ENCODE measurements at regions not wholly inside any gene's neighbourhood (a gene's known extent, or its start where the extent isn't known, plus 50 kb on each side); places are given as distances from the start of the nearest gene placed in this dataset.

GRCh38 chr20:39857187-39857586 lies 831.8 kb downstream of the MAFB start:
- Histone ChIP-seq H3K27ac (replicated peaks) (no peak overlapping the region), H3K27me3 (ENCODE audit: insufficient read depth, poor library complexity, severe bottlenecking) (peaks cover 3% of the 10 kb centered on the region), H3K4me3 (replicated peaks; ENCODE audit: insufficient read depth, low read length) (no peak overlapping the region)
- DNase-seq (ENCODE audit: low read depth in 1 of 2, low spot score in 1 of 2), result no peak
- no peak for TF ChIP-seq POLR2AphosphoS5 (IDR thresholded peaks at IDR 0.05; ENCODE audit: low read depth)
- no peak for TF ChIP-seq SPI1 (IDR thresholded peaks at IDR 0.05; ENCODE audit: borderline replicate concordance, low read depth)
- no peak for TF ChIP-seq REST (IDR thresholded peaks at IDR 0.05; ENCODE audit: insufficient replicate concordance, low read depth)
- no peak for TF ChIP-seq CTCF (IDR thresholded peaks at IDR 0.05; ENCODE audit: insufficient read depth, low read length)

- no peak for TF ChIP-seq POLR2AphosphoS5 (IDR thresholded peaks at IDR 0.05; ENCODE audit: low read depth)
- no peak for TF ChIP-seq REST (IDR thresholded peaks at IDR 0.05; ENCODE audit: insufficient replicate concordance, low read depth)
- TF ChIP-seq GABPA (IDR thresholded peaks at IDR 0.05; ENCODE audit: low read depth), result no peak
- no peak for TF ChIP-seq CTCF (IDR thresholded peaks at IDR 0.05; ENCODE audit: insufficient read depth, low read length)
- TF ChIP-seq SPI1 (IDR thresholded peaks at IDR 0.05; ENCODE audit: borderline replicate concordance, low read depth), result no peak
- Histone ChIP-seq H3K27ac (replicated peaks) (no peak overlapping the region), H3K27me3 (ENCODE audit: insufficient read depth, poor library complexity, severe bottlenecking) (peaks cover 3% of the 10 kb centered on the region), H3K4me3 (replicated peaks; ENCODE audit: insufficient read depth, low read length) (no peak overlapping the region)
- no peak for DNase-seq (ENCODE audit: low read depth in 1 of 2, low spot score in 1 of 2)
These were observed 833.2 kb downstream of the MAFB start for GRCh38 chr20:39855799-39856198.

GRCh38 chr20:39855056-39855455 lies 834.0 kb downstream of the MAFB start:
- H3K27me3 ChIP-seq (ENCODE audit: insufficient read depth, poor library complexity, severe bottlenecking), result peaks cover 3% of the 10 kb centered on the region

More at GRCh38 chr20:39855056-39855455, 834.0 kb downstream of the MAFB start:
- no peak for TF ChIP-seq REST (IDR thresholded peaks at IDR 0.05; ENCODE audit: insufficient replicate concordance, low read depth)
- TF ChIP-seq GABPA (IDR thresholded peaks at IDR 0.05; ENCODE audit: low read depth), result no peak
- no peak for TF ChIP-seq SPI1 (IDR thresholded peaks at IDR 0.05; ENCODE audit: borderline replicate concordance, low read depth)
- no peak for TF ChIP-seq POLR2AphosphoS5 (IDR thresholded peaks at IDR 0.05; ENCODE audit: low read depth)
- no peak for TF ChIP-seq CTCF (IDR thresholded peaks at IDR 0.05; ENCODE audit: insufficient read depth, low read length)
- Histone ChIP-seq H3K27ac (replicated peaks) (no peak overlapping the region), H3K4me3 (replicated peaks; ENCODE audit: insufficient read depth, low read length) (no peak overlapping the region)
- DNase-seq (ENCODE audit: low read depth in 1 of 2, low spot score in 1 of 2), result no peak
